NCI-H2227 (cell line): ENCODE measurements at regions not wholly inside any gene's neighbourhood (a gene's known extent, or its start where the extent isn't known, plus 50 kb on each side); places are given as distances from the start of the nearest gene placed in this dataset.
"Not testable (repeated sequence)": the region's sequence is repeated elsewhere in the genome, so short reads cannot be mapped to it uniquely, and the experiment has no call there.

Source experiments
- DNase-seq: peaks from one replicate; lab custom pipeline; 2025; ENCODE audit not compliant: unreplicated experiment; lab: John Stamatoyannopoulos, UW

- no peak for DNase-seq
Measured at GRCh38 chr7:85275204-85275603, 88.3 kb upstream of the SEMA3D start.

- DNase-seq, result no peak
Measured at GRCh38 chr7:85274454-85274853, 87.6 kb upstream of the SEMA3D start.

DNA sequence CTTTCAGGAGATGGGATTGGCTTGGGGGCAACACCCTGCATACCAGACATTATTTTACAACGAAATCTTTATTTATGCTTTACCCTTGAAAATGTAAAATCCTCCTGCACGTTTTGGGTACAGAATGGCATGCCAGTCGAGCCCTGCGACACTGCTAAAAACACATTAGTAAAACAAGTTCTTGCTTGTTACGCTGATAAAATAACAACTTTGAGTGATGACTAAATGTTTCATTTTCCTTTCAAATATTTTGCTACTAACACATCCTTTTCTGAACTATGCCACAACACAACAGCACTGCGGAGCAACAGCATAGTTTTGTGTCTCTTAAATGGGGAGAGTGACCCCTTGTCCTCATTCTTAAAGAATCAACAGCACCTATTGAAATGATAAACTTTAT lies 76.0 kb upstream of the SEMA3D start:
- DNase-seq, result no peak

DNA sequence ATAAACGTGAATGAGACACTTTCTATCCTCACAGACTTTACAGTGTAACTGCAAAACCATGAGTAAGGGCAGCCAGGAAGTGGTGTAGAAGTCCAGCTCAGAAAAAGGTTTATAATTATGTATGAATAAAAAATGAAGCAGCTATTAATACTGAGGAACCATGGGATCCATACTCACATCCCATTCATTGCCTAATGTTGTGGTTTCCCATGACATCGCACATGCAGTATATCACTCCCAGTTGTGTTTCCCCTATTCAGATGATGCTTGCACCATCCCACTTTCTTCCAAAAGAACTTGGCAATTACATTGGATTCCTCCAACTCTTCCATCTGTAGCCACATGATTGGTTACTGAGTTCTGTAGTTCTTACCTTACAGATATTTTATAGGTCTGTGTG lies 74.5 kb upstream of the SEMA3D start:
- DNase-seq, result no peak

GRCh38 chr7:85249787-85250186 lies 62.9 kb upstream of the SEMA3D start:
- DNase-seq, result not testable (repeated sequence)

GRCh38 chr7:85239109-85239508 lies 52.3 kb upstream of the SEMA3D start:
- no peak for DNase-seq

GRCh38 chr7:85237721-85238120 lies 50.9 kb upstream of the SEMA3D start:
- DNase-seq, result no peak
